ENCODE measurements at regions not wholly inside any gene's neighbourhood (a gene's known extent, or its start where the extent isn't known, plus 50 kb on each side); places are given as distances from the start of the nearest gene placed in this dataset.

GRCh38 chr4:167956676-167957075, 135.7 kb upstream of the ANXA10 start:
- POLR2A ChIA-PET (ENCODE audit: partially characterized antibody): no interaction called here
- Histone ChIP-seq H4K8ac (ENCODE audit: extremely low read depth, insufficient read depth, low read length) (no peak overlapping the region), H2AK5ac (ENCODE audit: low read depth, low read length) (no peak overlapping the region), H2BK120ac (replicated peaks; ENCODE audit: low read depth, low read length) (no peak overlapping the region), H2BK12ac (ENCODE audit: low read depth, low read length) (no peak overlapping the region), H3K4me1 (replicated peaks in 1 of 4; ENCODE audit: control insufficient read depth in 3 of 4, insufficient read depth in 4 of 4, low read length in 3 of 4) (no peaks in the 10 kb centered on the region), H3K79me1 (ENCODE audit: low read depth, low read length) (no peaks in the 10 kb centered on the region), H2BK15ac (ENCODE audit: low read length) (no peak overlapping the region), H3K4me3 (ENCODE audit: extremely low read depth in 1 of 4, insufficient read depth in 2 of 4, low read depth in 3 of 4, low read length in 4 of 4) (no peak overlapping the region), H3K36me3 (ENCODE audit: control insufficient read depth in 2 of 4, insufficient read depth in 4 of 4, low read length in 3 of 4) (peaks cover 0 to 7% (median 0%) of the 10 kb centered on the region in 4 experiments; a peak in 2 of 8 replicates), H3K9me3 (ENCODE audit: insufficient read depth in 2 of 2, low read depth in 1 of 2, low read length in 1 of 2) (peaks cover 16 to 19% of the 10 kb centered on the region in 2 experiments), H3K23me2 (ENCODE audit: low read depth, low read length) (no peaks in the 10 kb centered on the region), H2BK5ac (ENCODE audit: low read depth, low read length) (no peak overlapping the region), H3K56ac (replicated peaks; ENCODE audit: insufficient read length, low read depth, low read length) (no peak overlapping the region), H3K4me2 (ENCODE audit: insufficient read depth in 1 of 2, low read depth in 2 of 2, low read length in 2 of 2) (no peak overlapping the region), H3K27me3 (replicated peaks in 1 of 4; ENCODE audit: control insufficient read depth in 3 of 4, extremely low read depth in 1 of 4, insufficient read depth in 3 of 4, low read length in 3 of 4) (no peaks in the 10 kb centered on the region), H3K18ac (ENCODE audit: extremely low read depth, low read length) (no peak overlapping the region), H2BK20ac (ENCODE audit: low read length) (no peak overlapping the region), H4K5ac (ENCODE audit: insufficient read length, low read depth, low read length) (no peak overlapping the region), H3K14ac (ENCODE audit: insufficient read length) (no peak overlapping the region), H3K9ac (replicated peaks in 1 of 4; ENCODE audit: extremely low read depth in 1 of 4, low read depth in 3 of 4, low read length in 3 of 4) (no peak overlapping the region), H3K23ac (ENCODE audit: insufficient read length) (no peak overlapping the region), H3K27ac (ENCODE audit: low read depth, low read length) (no peak overlapping the region), H3K79me2 (ENCODE audit: control insufficient read depth in 1 of 2, insufficient read depth in 2 of 2, low read length in 2 of 2) (no peaks in the 10 kb centered on the region), H4K20me1 (replicated peaks in 1 of 2; ENCODE audit: control insufficient read depth in 1 of 2, insufficient read depth in 2 of 2, low read length in 2 of 2) (no peaks in the 10 kb centered on the region), H4K91ac (replicated peaks; ENCODE audit: insufficient read length, low read length) (no peak overlapping the region), H2AFZ (ENCODE audit: low read length) (no peak overlapping the region), H3K4ac (replicated peaks; ENCODE audit: insufficient read length, low read depth, low read length) (no peak overlapping the region)
- DNase-seq (ENCODE audit: low read depth in 1 of 2, low spot score in 2 of 2): no peak
- CTCF ChIA-PET (ENCODE audit: partially characterized antibody): no interaction called here
- TF ChIP-seq EP300 (IDR thresholded peaks at IDR 0.05; ENCODE audit: borderline replicate concordance in 1 of 2, low read depth in 2 of 2, low read length in 2 of 2): no peak
- no peak for FAIRE-seq
